GM10266 (cell line): ENCODE measurements at regions not wholly inside any gene's neighbourhood (a gene's known extent, or its start where the extent isn't known, plus 50 kb on each side); places are given as distances from the start of the nearest gene placed in this dataset.
"Not testable (repeated sequence)": the region's sequence is repeated elsewhere in the genome, so short reads cannot be mapped to it uniquely, and the experiment has no call there.

Experiments
- DNase-seq: peaks from one replicate; pipeline ENCODE4 v3.0.0; 2012; ENCODE audit errors: extremely low spot score
- CTCF ChIP-seq: IDR thresholded peaks from 2 replicates; pipeline ENCODE4 v1.5.1; 2012; ENCODE audit warnings: mild to moderate bottlenecking, low read depth; ENCODE audit not compliant: control insufficient read depth, insufficient read depth; ENCODE audit errors: missing control alignments

GRCh38 chr2:234555616-234556249, 58.9 kb upstream of the ARL4C start:
- no peak for DNase-seq
- TF ChIP-seq CTCF: no peak

- TF ChIP-seq CTCF: no peak
- DNase-seq: no peak
Observed at GRCh38 chr2:234555161-234555560, 58.3 kb upstream of the ARL4C start.

GRCh38 chr2:234553223-234553622, 56.3 kb upstream of the ARL4C start:
- DNase-seq: not testable (repeated sequence)

- DNase-seq: peak; percentile 75
- TF ChIP-seq CTCF: peak; percentile 90
Observed at GRCh38 chr2:234550511-234551107, 53.7 kb upstream of the ARL4C start.

- no peak for TF ChIP-seq CTCF
Observed at GRCh38 chr2:234550056-234550455, 53.2 kb upstream of the ARL4C start.

GRCh38 chr2:234548695-234549420, 52.0 kb upstream of the ARL4C start:
- TF ChIP-seq CTCF: no peak
- DNase-seq: no peak

More at GRCh38 chr2:234550056-234550455, 53.2 kb upstream of the ARL4C start:
- DNase-seq: no peak

- TF ChIP-seq CTCF: no peak
- no peak for DNase-seq
Observed at GRCh38 chr2:234546770-234547169, 49.9 kb upstream of the ARL4C start.
